ENCODE measurements at regions not wholly inside any gene's neighbourhood (a gene's known extent, or its start where the extent isn't known, plus 50 kb on each side); places are given as distances from the start of the nearest gene placed in this dataset.

GRCh38 chr4:187711586-187711985 is 284.0 kb upstream of the ZFP42 start:
- TF ChIP-seq MAFK (IDR thresholded peaks at IDR 0.05; ENCODE audit: low read depth, low read length) (no peak), BCL11A (IDR thresholded peaks at IDR 0.05; ENCODE audit: low read depth in 2 of 2, low read length in 2 of 2) (no peak), NRF1 (IDR thresholded peaks at IDR 0.05; ENCODE audit: low read depth, low read length) (no peak), CTCF (IDR thresholded peaks at IDR 0.05; ENCODE audit: control extremely low read depth in 1 of 3, insufficient read depth in 1 of 3, low read depth in 1 of 3, low read length in 3 of 3) (no peak), POLR2A (IDR thresholded peaks at IDR 0.05; ENCODE audit: control extremely low read depth in 1 of 2, low read depth in 2 of 2, low read length in 2 of 2) (no peak), EP300 (IDR thresholded peaks at IDR 0.05; ENCODE audit: borderline replicate concordance in 1 of 2, low read depth in 2 of 2, low read length in 2 of 2) (no peak), E2F6 (IDR thresholded peaks at IDR 0.05) (no peak), RAD21 (IDR thresholded peaks at IDR 0.05 in 1 of 2, conservative IDR thresholded peaks at IDR 0.05 in 1 of 2; ENCODE audit: low read depth in 2 of 2, low read length in 2 of 2) (no peak), SP1 (IDR thresholded peaks at IDR 0.05; ENCODE audit: low read depth, low read length) (no peak), EZH2 (IDR thresholded peaks at IDR 0.05; ENCODE audit: low read depth, low read length, severe bottlenecking) (no peak), RXRA (IDR thresholded peaks at IDR 0.05; ENCODE audit: insufficient read depth, low read depth, low read length) (no peak)

All from H1 (cell line).